WTC11 (cell line): ENCODE measurements at regions not wholly inside any gene's neighbourhood (a gene's known extent, or its start where the extent isn't known, plus 50 kb on each side); places are given as distances from the start of the nearest gene placed in this dataset.
"Not testable (repeated sequence)": the region's sequence is repeated elsewhere in the genome, so short reads cannot be mapped to it uniquely, and the experiment has no call there.

Experiments
- ATAC-seq: fragments of 200-7000 bp; cut with Tn5 transposase; 2 replicates; pipeline ENCODE4 v1.10.0; 2021; ENCODE audit warnings: mild to moderate bottlenecking, moderate library complexity
- CTCF ChIA-PET: fragments of 300-600 bp; sonication (Branson Sonifier 250); formaldehyde crosslinking; loops from one replicate; lab custom pipeline; 2021; ENCODE audit warnings: antibody characterized with exemption; lab: Charles Lee
- POLR2A ChIA-PET: fragments of 350-600 bp; sonication (Branson Sonifier 250); formaldehyde crosslinking; loops from one replicate; lab custom pipeline; 2021; ENCODE audit warnings: antibody characterized with exemption; lab: Charles Lee
- DNase-seq: peaks from one replicate; pipeline ENCODE4 v3.0.0; 2021; ENCODE audit warnings: low spot score
- H3K27ac Mint-ChIP-seq: 2 replicates; pipeline ENCODE4 v1.8.0; 2021; ENCODE audit warnings: mixed read lengths
- H3K27me3 Mint-ChIP-seq: 2 replicates; pipeline ENCODE4 v1.8.0; 2021; ENCODE audit warnings: low read depth, mild to moderate bottlenecking, moderate library complexity, mixed read lengths
- H3K36me3 Mint-ChIP-seq: 2 replicates; pipeline ENCODE4 v1.8.0; 2021; ENCODE audit warnings: mixed read lengths
- H3K4me1 Mint-ChIP-seq: 2 replicates; pipeline ENCODE4 v1.8.0; 2022; ENCODE audit warnings: mixed read lengths
- H3K4me3 Mint-ChIP-seq: 2 replicates; pipeline ENCODE4 v1.8.0; 2021; ENCODE audit warnings: mild to moderate bottlenecking, moderate library complexity, mixed read lengths
- H3K9me3 Mint-ChIP-seq: 2 replicates; pipeline ENCODE4 v1.8.0; 2021; ENCODE audit warnings: mixed read lengths
- FOXJ3 ChIP-seq: sonication (generic); formaldehyde crosslinking; IDR thresholded peaks from 2 replicates; pipeline ENCODE4 v1.9.0; 2021; ENCODE audit warnings: missing genetic modification reagents, mild to moderate bottlenecking, borderline replicate concordance
- FOXK1 ChIP-seq: sonication (generic); formaldehyde crosslinking; IDR thresholded peaks from 2 replicates; pipeline ENCODE4 v1.8.0; 2022; ENCODE audit warnings: mild to moderate bottlenecking, moderate library complexity, missing genetic modification reagents
- FOXP1 ChIP-seq: sonication (generic); formaldehyde crosslinking; IDR thresholded peaks from 2 replicates; pipeline ENCODE4 v1.8.0; 2022; ENCODE audit warnings: missing genetic modification reagents, mild to moderate bottlenecking, moderate library complexity, borderline replicate concordance
- GABPB1 ChIP-seq: sonication (generic); formaldehyde crosslinking; IDR thresholded peaks from 2 replicates; pipeline ENCODE4 v1.8.1; 2023; ENCODE audit warnings: mild to moderate bottlenecking, missing genetic modification reagents
- GTF2I ChIP-seq: fragments of 250-450 bp; sonication (Bioruptor Pico); conservative IDR thresholded peaks from 2 replicates; pipeline ENCODE4 v1.4.0; 2021; ENCODE audit warnings: mild to moderate bottlenecking
- KAT7 ChIP-seq: sonication (generic); formaldehyde crosslinking; IDR thresholded peaks from 2 replicates; pipeline ENCODE4 v1.8.1; 2023; ENCODE audit warnings: missing genetic modification reagents, mild to moderate bottlenecking, borderline replicate concordance
- NFATC4 ChIP-seq: fragments of 250-450 bp; sonication (Bioruptor Pico); IDR thresholded peaks from 2 replicates; pipeline ENCODE4 v1.9.0; 2021; ENCODE audit warnings: mild to moderate bottlenecking
- NR1H2 ChIP-seq: sonication (generic); formaldehyde crosslinking; IDR thresholded peaks from 2 replicates; pipeline ENCODE4 v1.9.0; 2021; ENCODE audit warnings: mild to moderate bottlenecking, moderate library complexity, missing genetic modification reagents
- NR3C1 ChIP-seq: sonication (generic); formaldehyde crosslinking; conservative IDR thresholded peaks from 2 replicates; pipeline ENCODE4 v1.8.1; 2023; ENCODE audit warnings: low read depth, mild to moderate bottlenecking, missing genetic modification reagents
- RELA ChIP-seq: sonication (generic); formaldehyde crosslinking; IDR thresholded peaks from 2 replicates; pipeline ENCODE4 v1.8.1; 2022; ENCODE audit warnings: missing genetic modification reagents, mild to moderate bottlenecking, borderline replicate concordance
- SMAD4 ChIP-seq: sonication (generic); formaldehyde crosslinking; IDR thresholded peaks from 2 replicates; pipeline ENCODE4 v1.8.0; 2022; ENCODE audit warnings: mild to moderate bottlenecking, missing genetic modification reagents
- TEAD1 ChIP-seq: sonication (generic); formaldehyde crosslinking; IDR thresholded peaks from 2 replicates; pipeline ENCODE4 v1.8.0; 2022; ENCODE audit warnings: mild to moderate bottlenecking, missing genetic modification reagents
- ZNF232 ChIP-seq: sonication (generic); formaldehyde crosslinking; IDR thresholded peaks from 2 replicates; pipeline ENCODE4 v1.8.0; 2022; ENCODE audit warnings: mild to moderate bottlenecking, missing genetic modification reagents
- ZNF263 ChIP-seq: sonication (generic); formaldehyde crosslinking; IDR thresholded peaks from 2 replicates; pipeline ENCODE4 v1.8.1; 2022; ENCODE audit warnings: low read depth, mild to moderate bottlenecking, moderate library complexity, missing genetic modification reagents
- ZNF416 ChIP-seq: fragments of 250-450 bp; sonication (Bioruptor Pico); IDR thresholded peaks from 2 replicates; pipeline ENCODE4 v1.9.0; 2021; ENCODE audit warnings: mild to moderate bottlenecking, inconsistent platforms
- TF ChIP-seq, protein P1 (sequence below): fragments of 250-450 bp; sonication (Bioruptor Pico); IDR thresholded peaks from 2 replicates; pipeline ENCODE4 v1.9.0; 2021; ENCODE audit warnings: mild to moderate bottlenecking, borderline replicate concordance
- TF ChIP-seq, protein P2 (sequence below): sonication (generic); formaldehyde crosslinking; IDR thresholded peaks from 2 replicates; pipeline ENCODE4 v1.8.0; 2022; ENCODE audit warnings: mild to moderate bottlenecking, missing genetic modification reagents
- TF ChIP-seq, protein P3 (sequence below): fragments of 250-450 bp; sonication (Bioruptor Pico); IDR thresholded peaks from 2 replicates; pipeline ENCODE4 v1.8.0; 2021; ENCODE audit warnings: mild to moderate bottlenecking
- TF ChIP-seq, protein P4 (sequence below): sonication (generic); formaldehyde crosslinking; IDR thresholded peaks from 2 replicates; pipeline ENCODE4 v1.8.0; 2022; ENCODE audit warnings: mild to moderate bottlenecking, missing genetic modification reagents

DNA sequence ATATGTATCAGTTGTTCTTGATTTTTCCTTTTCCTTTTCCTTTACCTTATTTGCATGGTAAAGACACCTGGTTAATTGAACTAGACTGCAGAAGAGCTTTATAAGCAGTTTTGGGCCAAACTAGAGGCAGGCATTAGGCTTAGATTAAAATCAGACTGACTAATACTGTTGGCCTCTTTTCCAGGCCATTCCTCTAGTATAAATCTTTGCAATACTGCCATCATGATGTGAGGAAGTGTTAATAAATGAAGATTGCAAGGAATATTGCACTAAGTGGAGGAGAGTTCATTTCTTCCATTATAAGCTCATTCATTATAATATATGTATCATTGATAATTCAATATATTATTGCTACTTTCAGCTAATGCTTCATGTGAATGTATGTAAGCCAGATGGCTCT is 163.8 kb downstream of the MMUT start:
- ATAC-seq (no peak), DNase-seq (no peak)
- no peak overlapping the region for H3K27ac Mint-ChIP-seq
- CTCF ChIA-PET, result no interaction called here
- TF ChIP-seq NR1H2 (CRISPR knock-in tag), result no peak
- TF ChIP-seq, protein P1, sequence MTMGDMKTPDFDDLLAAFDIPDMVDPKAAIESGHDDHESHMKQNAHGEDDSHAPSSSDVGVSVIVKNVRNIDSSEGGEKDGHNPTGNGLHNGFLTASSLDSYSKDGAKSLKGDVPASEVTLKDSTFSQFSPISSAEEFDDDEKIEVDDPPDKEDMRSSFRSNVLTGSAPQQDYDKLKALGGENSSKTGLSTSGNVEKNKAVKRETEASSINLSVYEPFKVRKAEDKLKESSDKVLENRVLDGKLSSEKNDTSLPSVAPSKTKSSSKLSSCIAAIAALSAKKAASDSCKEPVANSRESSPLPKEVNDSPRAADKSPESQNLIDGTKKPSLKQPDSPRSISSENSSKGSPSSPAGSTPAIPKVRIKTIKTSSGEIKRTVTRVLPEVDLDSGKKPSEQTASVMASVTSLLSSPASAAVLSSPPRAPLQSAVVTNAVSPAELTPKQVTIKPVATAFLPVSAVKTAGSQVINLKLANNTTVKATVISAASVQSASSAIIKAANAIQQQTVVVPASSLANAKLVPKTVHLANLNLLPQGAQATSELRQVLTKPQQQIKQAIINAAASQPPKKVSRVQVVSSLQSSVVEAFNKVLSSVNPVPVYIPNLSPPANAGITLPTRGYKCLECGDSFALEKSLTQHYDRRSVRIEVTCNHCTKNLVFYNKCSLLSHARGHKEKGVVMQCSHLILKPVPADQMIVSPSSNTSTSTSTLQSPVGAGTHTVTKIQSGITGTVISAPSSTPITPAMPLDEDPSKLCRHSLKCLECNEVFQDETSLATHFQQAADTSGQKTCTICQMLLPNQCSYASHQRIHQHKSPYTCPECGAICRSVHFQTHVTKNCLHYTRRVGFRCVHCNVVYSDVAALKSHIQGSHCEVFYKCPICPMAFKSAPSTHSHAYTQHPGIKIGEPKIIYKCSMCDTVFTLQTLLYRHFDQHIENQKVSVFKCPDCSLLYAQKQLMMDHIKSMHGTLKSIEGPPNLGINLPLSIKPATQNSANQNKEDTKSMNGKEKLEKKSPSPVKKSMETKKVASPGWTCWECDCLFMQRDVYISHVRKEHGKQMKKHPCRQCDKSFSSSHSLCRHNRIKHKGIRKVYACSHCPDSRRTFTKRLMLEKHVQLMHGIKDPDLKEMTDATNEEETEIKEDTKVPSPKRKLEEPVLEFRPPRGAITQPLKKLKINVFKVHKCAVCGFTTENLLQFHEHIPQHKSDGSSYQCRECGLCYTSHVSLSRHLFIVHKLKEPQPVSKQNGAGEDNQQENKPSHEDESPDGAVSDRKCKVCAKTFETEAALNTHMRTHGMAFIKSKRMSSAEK, result no peak
- TF ChIP-seq, protein P2, sequence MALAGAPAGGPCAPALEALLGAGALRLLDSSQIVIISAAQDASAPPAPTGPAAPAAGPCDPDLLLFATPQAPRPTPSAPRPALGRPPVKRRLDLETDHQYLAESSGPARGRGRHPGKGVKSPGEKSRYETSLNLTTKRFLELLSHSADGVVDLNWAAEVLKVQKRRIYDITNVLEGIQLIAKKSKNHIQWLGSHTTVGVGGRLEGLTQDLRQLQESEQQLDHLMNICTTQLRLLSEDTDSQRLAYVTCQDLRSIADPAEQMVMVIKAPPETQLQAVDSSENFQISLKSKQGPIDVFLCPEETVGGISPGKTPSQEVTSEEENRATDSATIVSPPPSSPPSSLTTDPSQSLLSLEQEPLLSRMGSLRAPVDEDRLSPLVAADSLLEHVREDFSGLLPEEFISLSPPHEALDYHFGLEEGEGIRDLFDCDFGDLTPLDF (CRISPR knock-in tag), result no peak
- TF ChIP-seq, all 79 proteins: peak for 0
- H3K4me3 Mint-ChIP-seq, result no peak overlapping the region
- POLR2A ChIA-PET, result no interaction called here
- peaks cover 15% of the 10 kb centered on the region for H3K36me3 Mint-ChIP-seq
- peaks cover 10% of the 10 kb centered on the region for H3K4me1 Mint-ChIP-seq
- H3K9me3 Mint-ChIP-seq, result peaks cover 22% of the 10 kb centered on the region
- no peaks in the 10 kb centered on the region; the same call in none of the 2 replicates for H3K27me3 Mint-ChIP-seq

DNA sequence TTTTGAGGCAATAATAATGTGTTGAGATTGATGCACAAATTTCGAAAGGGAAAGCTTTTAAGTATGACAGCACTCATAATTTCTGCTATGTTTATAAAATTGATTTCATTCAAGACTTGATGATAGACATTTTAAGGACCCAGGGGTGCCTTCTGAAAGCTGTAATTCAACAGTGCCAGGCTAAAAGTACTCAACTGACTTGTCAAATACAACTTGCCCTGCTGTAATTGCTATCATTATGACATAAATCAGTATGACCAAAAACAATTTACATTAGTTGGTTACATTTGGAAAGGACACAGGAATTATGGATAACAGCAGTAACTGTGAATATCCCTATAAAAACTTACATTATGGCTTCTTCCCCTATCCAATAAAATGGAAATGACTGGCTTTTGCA is 178.9 kb downstream of the MMUT start:
- Mint-ChIP-seq H3K27ac (no peak overlapping the region), H3K9me3 (peaks cover 34% of the 10 kb centered on the region), H3K36me3 (peaks cover 12% of the 10 kb centered on the region), H3K27me3 (no peaks in the 10 kb centered on the region), H3K4me3 (no peak overlapping the region), H3K4me1 (no peaks in the 10 kb centered on the region)
- DNase-seq (no peak), ATAC-seq (no peak)
- ChIA-PET CTCF (no interaction called here), POLR2A (no interaction called here)
- TF ChIP-seq FOXP1 (CRISPR knock-in tag) (no peak), KAT7 (CRISPR knock-in tag) (no peak), GTF2I (CRISPR knock-in tag) (no peak), FOXK1 (CRISPR knock-in tag) (no peak), TEAD1 (CRISPR knock-in tag) (no peak), FOXJ3 (CRISPR knock-in tag) (no peak), NFATC4 (CRISPR knock-in tag) (no peak), SMAD4 (CRISPR knock-in tag) (no peak), NR3C1 (CRISPR knock-in tag) (no peak), GABPB1 (CRISPR knock-in tag) (no peak), ZNF416 (CRISPR knock-in tag) (no peak), RELA (CRISPR knock-in tag) (no peak), ZNF232 (no peak), ZNF263 (CRISPR knock-in tag) (no peak)
- TF ChIP-seq, protein P2 (CRISPR knock-in tag), result no peak
- TF ChIP-seq, protein P3, sequence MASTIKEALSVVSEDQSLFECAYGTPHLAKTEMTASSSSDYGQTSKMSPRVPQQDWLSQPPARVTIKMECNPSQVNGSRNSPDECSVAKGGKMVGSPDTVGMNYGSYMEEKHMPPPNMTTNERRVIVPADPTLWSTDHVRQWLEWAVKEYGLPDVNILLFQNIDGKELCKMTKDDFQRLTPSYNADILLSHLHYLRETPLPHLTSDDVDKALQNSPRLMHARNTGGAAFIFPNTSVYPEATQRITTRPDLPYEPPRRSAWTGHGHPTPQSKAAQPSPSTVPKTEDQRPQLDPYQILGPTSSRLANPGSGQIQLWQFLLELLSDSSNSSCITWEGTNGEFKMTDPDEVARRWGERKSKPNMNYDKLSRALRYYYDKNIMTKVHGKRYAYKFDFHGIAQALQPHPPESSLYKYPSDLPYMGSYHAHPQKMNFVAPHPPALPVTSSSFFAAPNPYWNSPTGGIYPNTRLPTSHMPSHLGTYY (CRISPR knock-in tag), result no peak
- TF ChIP-seq, protein P4, sequence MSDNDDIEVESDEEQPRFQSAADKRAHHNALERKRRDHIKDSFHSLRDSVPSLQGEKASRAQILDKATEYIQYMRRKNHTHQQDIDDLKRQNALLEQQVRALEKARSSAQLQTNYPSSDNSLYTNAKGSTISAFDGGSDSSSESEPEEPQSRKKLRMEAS (CRISPR knock-in tag), result no peak

DNA sequence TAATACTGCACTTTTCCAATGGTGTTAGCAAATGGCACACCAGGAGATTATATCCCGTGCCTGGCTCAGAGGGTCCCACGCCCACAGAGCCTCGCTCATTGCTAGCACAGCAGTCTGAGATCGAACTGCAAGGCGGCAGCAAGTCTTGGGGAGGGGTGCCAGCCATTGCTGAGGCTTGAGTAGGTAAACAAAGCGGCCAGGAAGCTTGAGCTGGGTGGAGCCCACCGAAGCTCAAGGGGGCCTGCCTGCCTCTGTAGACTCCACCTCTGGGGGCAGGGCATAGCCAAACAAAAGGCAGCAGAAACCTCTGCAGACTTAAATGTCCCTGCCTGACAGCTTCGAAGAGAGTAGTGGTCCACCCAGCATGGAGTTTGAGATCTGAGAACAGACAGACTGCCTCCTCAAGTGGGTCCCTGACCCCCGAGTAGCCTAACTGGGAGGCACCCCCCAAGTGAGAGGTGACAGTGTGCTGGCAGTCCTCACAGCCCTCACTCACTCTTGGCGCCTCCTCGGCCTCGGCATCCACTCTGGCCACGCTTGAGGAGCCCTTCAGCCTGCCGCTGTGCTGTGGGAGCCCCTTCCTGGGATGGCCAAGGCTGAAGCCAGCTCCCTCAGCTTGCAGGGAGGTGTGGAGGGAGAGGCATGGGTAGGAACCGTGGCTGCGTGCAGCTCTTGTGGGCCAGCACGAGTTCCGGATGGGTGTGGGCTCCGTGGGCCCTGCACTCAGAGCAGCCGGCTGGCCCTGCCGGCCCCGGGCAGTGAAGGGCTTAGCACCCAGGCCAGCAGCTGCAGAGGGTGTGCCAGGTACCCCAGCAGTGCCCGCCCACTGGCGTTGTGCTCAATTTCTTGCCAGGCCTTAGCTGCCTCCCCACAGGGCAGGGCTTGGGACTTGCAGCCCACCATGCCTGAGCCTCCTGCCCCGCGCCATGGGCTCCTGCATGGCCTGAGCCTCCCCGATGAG is 188.0 kb downstream of the MMUT start:
- H3K27ac Mint-ChIP-seq, H3K27me3 Mint-ChIP-seq, H3K4me1 Mint-ChIP-seq, CTCF ChIA-PET, POLR2A ChIA-PET, H3K4me3 Mint-ChIP-seq, ATAC-seq, DNase-seq: not testable (repeated sequence)
- Mint-ChIP-seq H3K36me3 (peaks cover 28% of the 10 kb centered on the region), H3K9me3 (peaks cover 36% of the 10 kb centered on the region)
